ENCODE measurements at regions not wholly inside any gene's neighbourhood (a gene's known extent, or its start where the extent isn't known, plus 50 kb on each side); places are given as distances from the start of the nearest gene placed in this dataset.

GRCh38 chrX:39852491-39852890 lies 245.3 kb downstream of the BCOR start:
- ChIA-PET CTCF (no interaction called here), POLR2A (no interaction called here)
- DNase-seq (ENCODE audit: low read depth) = no peak
- Histone ChIP-seq H3K27me3 (ENCODE audit: control insufficient read depth, insufficient read depth, low read length) (no peaks in the 10 kb centered on the region), H3K4me3 (ENCODE audit: low read depth, low read length) (no peak overlapping the region), H3K36me3 (ENCODE audit: control insufficient read depth, insufficient read depth, low read length) (no peaks in the 10 kb centered on the region)
- TF ChIP-seq CTCF (IDR thresholded peaks at IDR 0.05; ENCODE audit: insufficient read depth, low read depth, low read length) = no peak

- TF ChIP-seq CTCF (IDR thresholded peaks at IDR 0.05; ENCODE audit: insufficient read depth, low read depth, low read length) = no peak
- POLR2A ChIA-PET = no interaction called here
- DNase-seq (ENCODE audit: low read depth) = no peak
- Histone ChIP-seq H3K36me3 (ENCODE audit: control insufficient read depth, insufficient read depth, low read length) (no peaks in the 10 kb centered on the region), H3K27me3 (ENCODE audit: control insufficient read depth, insufficient read depth, low read length) (no peaks in the 10 kb centered on the region), H3K4me3 (ENCODE audit: low read depth, low read length) (no peak overlapping the region)
- CTCF ChIA-PET = interaction anchor here (0.6 to 0.7 kb wide), 3 partner anchors 23 to 1010 kb away, joined by 3 read pairs; no protein-coding TSS in a partner anchor
These were observed 244.2 kb downstream of the BCOR start for GRCh38 chrX:39853417-39854030.

- H3K27me3 ChIP-seq (ENCODE audit: control insufficient read depth, insufficient read depth, low read length) = no peaks in the 10 kb centered on the region
- CTCF ChIA-PET = no interaction called here
- DNase-seq (ENCODE audit: low read depth) = no peak
- TF ChIP-seq CTCF (IDR thresholded peaks at IDR 0.05; ENCODE audit: insufficient read depth, low read depth, low read length) = no peak
- POLR2A ChIA-PET = no interaction called here
- no peaks in the 10 kb centered on the region for H3K36me3 ChIP-seq (ENCODE audit: control insufficient read depth, insufficient read depth, low read length)
- H3K4me3 ChIP-seq (ENCODE audit: low read depth, low read length) = no peak overlapping the region
These were observed 242.7 kb downstream of the BCOR start for GRCh38 chrX:39854772-39855747.

- TF ChIP-seq CTCF (IDR thresholded peaks at IDR 0.05; ENCODE audit: insufficient read depth, low read depth, low read length) = no peak
- no peak overlapping the region for H3K4me3 ChIP-seq (ENCODE audit: low read depth, low read length)
- ChIA-PET CTCF (no interaction called here), POLR2A (no interaction called here)
- H3K27me3 ChIP-seq (ENCODE audit: control insufficient read depth, insufficient read depth, low read length) = no peaks in the 10 kb centered on the region
- DNase-seq (ENCODE audit: low read depth) = no peak
- H3K36me3 ChIP-seq (ENCODE audit: control insufficient read depth, insufficient read depth, low read length) = no peaks in the 10 kb centered on the region
These were observed 242.0 kb downstream of the BCOR start for GRCh38 chrX:39855748-39856129.

GRCh38 chrX:39856472-39857121 lies 241.2 kb downstream of the BCOR start:
- TF ChIP-seq CTCF (IDR thresholded peaks at IDR 0.05; ENCODE audit: insufficient read depth, low read depth, low read length) = no peak
- H3K4me3 ChIP-seq (ENCODE audit: low read depth, low read length) = no peak overlapping the region
- H3K36me3 ChIP-seq (ENCODE audit: control insufficient read depth, insufficient read depth, low read length) = no peaks in the 10 kb centered on the region
- POLR2A ChIA-PET = no interaction called here
- no peak for DNase-seq (ENCODE audit: low read depth)
- no peaks in the 10 kb centered on the region for H3K27me3 ChIP-seq (ENCODE audit: control insufficient read depth, insufficient read depth, low read length)
- CTCF ChIA-PET = no interaction called here

Measured in BJ (cell line).